H9 (cell line): ENCODE measurements at regions not wholly inside any gene's neighbourhood (a gene's known extent, or its start where the extent isn't known, plus 50 kb on each side); places are given as distances from the start of the nearest gene placed in this dataset.

Experiments used
- DNase-seq: peaks from one replicate; pipeline ENCODE4 v3.0.0-alpha.2; 2017
- H2AFZ ChIP-seq: one replicate; pipeline ENCODE4 v1.6.1; 2013; ENCODE audit warnings: mild to moderate bottlenecking, low read length, control low read depth, moderate library complexity
- H2AK5ac ChIP-seq: 2 replicates; pipeline ENCODE4 v1.6.1; 2013; ENCODE audit warnings: low read length, control low read depth, mixed read lengths; ENCODE audit not compliant: insufficient read length
- H2BK120ac ChIP-seq: one replicate; pipeline ENCODE4 v1.6.1; 2013; ENCODE audit warnings: low read depth, mild to moderate bottlenecking, low read length, control low read depth, inconsistent platforms; ENCODE audit not compliant: poor library complexity, severe bottlenecking
- H2BK12ac ChIP-seq: 2 replicates; pipeline ENCODE4 v1.6.1; 2013; ENCODE audit warnings: low read length, control low read depth, mixed read lengths, low read depth; ENCODE audit not compliant: insufficient read length
- H2BK15ac ChIP-seq: 2 replicates; pipeline ENCODE4 v1.6.1; 2013; ENCODE audit warnings: low read depth, low read length, control low read depth
- H2BK20ac ChIP-seq: one replicate; pipeline ENCODE4 v1.6.1; 2013; ENCODE audit warnings: low read depth, mild to moderate bottlenecking, low read length, control low read depth, inconsistent platforms; ENCODE audit not compliant: poor library complexity, severe bottlenecking
- H2BK5ac ChIP-seq: 2 replicates; pipeline ENCODE4 v1.6.1; 2013; ENCODE audit warnings: low read length, control low read depth, mixed read lengths; ENCODE audit not compliant: insufficient read length
- H3K14ac ChIP-seq: 2 replicates; pipeline ENCODE4 v1.6.1; 2013; ENCODE audit warnings: low read length, control low read depth; ENCODE audit not compliant: insufficient read depth
- H3K18ac ChIP-seq: 2 replicates; pipeline ENCODE4 v1.6.1; 2013; ENCODE audit warnings: low read depth, mild to moderate bottlenecking, mixed read lengths, low read length, control low read depth; ENCODE audit not compliant: insufficient read length
- H3K23ac ChIP-seq: 2 replicates; pipeline ENCODE4 v1.6.1; 2013; ENCODE audit warnings: low read length, control low read depth, mixed read lengths, low read depth; ENCODE audit not compliant: insufficient read length
- H3K23me2 ChIP-seq: 2 replicates; pipeline ENCODE4 v1.6.1; 2013; ENCODE audit warnings: low read depth, mild to moderate bottlenecking, mixed read lengths, low read length, control low read depth; ENCODE audit not compliant: insufficient read length, poor library complexity, severe bottlenecking
- H3K27ac ChIP-seq: 2 replicates; pipeline ENCODE4 v1.5.1; 2013; ENCODE audit warnings: low read length, control low read depth, mixed read lengths, low read depth; ENCODE audit not compliant: insufficient read length
- H3K27me3 ChIP-seq: 2 replicates; pipeline ENCODE4 v1.6.1; 2013; ENCODE audit warnings: low read length, control low read depth, inconsistent platforms; ENCODE audit not compliant: insufficient read depth
- H3K4ac ChIP-seq: 2 replicates; pipeline ENCODE4 v1.6.1; 2013; ENCODE audit warnings: low read depth, mild to moderate bottlenecking, control low read depth, inconsistent platforms, low read length, moderate library complexity
- H3K4me1 ChIP-seq: 2 replicates; pipeline ENCODE4 v1.6.1; 2013; ENCODE audit warnings: low read length, control low read depth, inconsistent platforms; ENCODE audit not compliant: insufficient read depth
- H3K4me2 ChIP-seq: 2 replicates; pipeline ENCODE4 v1.6.1; 2013; ENCODE audit warnings: low read length, control low read depth, mixed read lengths; ENCODE audit not compliant: insufficient read length, insufficient read depth
- H3K56ac ChIP-seq: 2 replicates; pipeline ENCODE4 v1.6.1; 2013; ENCODE audit warnings: low read depth, mild to moderate bottlenecking, mixed read lengths, low read length, control low read depth; ENCODE audit not compliant: insufficient read length
- H3K79me1 ChIP-seq: 2 replicates; pipeline ENCODE4 v1.6.1; 2013; ENCODE audit warnings: low read depth, mild to moderate bottlenecking, moderate library complexity, low read length, control low read depth, inconsistent platforms; ENCODE audit not compliant: insufficient read depth, poor library complexity, severe bottlenecking
- H3K79me2 ChIP-seq: 2 replicates; pipeline ENCODE4 v1.6.1; 2013; ENCODE audit warnings: low read length, control low read depth, inconsistent platforms; ENCODE audit not compliant: insufficient read depth
- H3K9ac ChIP-seq: 2 replicates; pipeline ENCODE4 v1.6.1; 2013; ENCODE audit warnings: low read length, control low read depth, mixed read lengths; ENCODE audit not compliant: insufficient read length; ENCODE audit errors: extremely low read depth
- H3K9me3 ChIP-seq: one replicate; pipeline ENCODE4 v1.6.1; 2013; ENCODE audit warnings: low read depth, low read length, inconsistent platforms; ENCODE audit not compliant: control insufficient read depth
- H3T11ph ChIP-seq: one replicate; pipeline ENCODE4 v1.6.1; 2013; ENCODE audit warnings: mild to moderate bottlenecking, low read length, control low read depth, inconsistent platforms
- H4K20me1 ChIP-seq: one replicate; pipeline ENCODE4 v1.6.1; 2013; ENCODE audit not compliant: control insufficient read depth, insufficient read length, insufficient read depth
- H4K5ac ChIP-seq: 2 replicates; pipeline ENCODE4 v1.6.1; 2013; ENCODE audit warnings: low read depth, mild to moderate bottlenecking, mixed read lengths, low read length, control low read depth; ENCODE audit not compliant: insufficient read length
- H4K8ac ChIP-seq: replicated peaks from 2 replicates; pipeline ENCODE4 v1.6.1; 2013; ENCODE audit warnings: low read length, control low read depth, mixed read lengths, low read depth; ENCODE audit not compliant: insufficient read length
- H4K91ac ChIP-seq: 2 replicates; pipeline ENCODE4 v1.6.1; 2013; ENCODE audit warnings: low read depth, mild to moderate bottlenecking, moderate library complexity, mixed read lengths, low read length, control low read depth; ENCODE audit not compliant: insufficient read length
- H3K27ac Mint-ChIP-seq, 3 experiments: 2 replicates in 2 of 3; 3 replicates in 1 of 3; pipeline ENCODE4 v1.8.0; 2020 to 2021; ENCODE audit warnings: mixed read lengths in 3 of 3, mild to moderate bottlenecking in 1 of 3, moderate library complexity in 1 of 3
- H3K27me3 Mint-ChIP-seq: 2 replicates; pipeline ENCODE4 v1.8.0; 2021; ENCODE audit warnings: low read depth, mild to moderate bottlenecking, moderate library complexity, mixed read lengths
- H3K36me3 Mint-ChIP-seq, 3 experiments: 2 replicates in 2 of 3; 3 replicates in 1 of 3; pipeline ENCODE4 v1.8.0; 2020 to 2021; ENCODE audit warnings: low read depth in 3 of 3, mixed read lengths in 3 of 3; ENCODE audit not compliant: insufficient read depth in 1 of 3
- H3K4me1 Mint-ChIP-seq, 2 experiments: 2 replicates each; pipeline ENCODE4 v1.8.0; 2020; ENCODE audit warnings: mixed read lengths in 2 of 2
- H3K4me3 Mint-ChIP-seq, 2 experiments: 2 replicates in 1 of 2; 3 replicates in 1 of 2; pipeline ENCODE4 v1.8.0; 2020 to 2021; ENCODE audit warnings: mild to moderate bottlenecking in 2 of 2, mixed read lengths in 2 of 2, moderate library complexity in 1 of 2
- H3K9me3 Mint-ChIP-seq, 2 experiments: 2 replicates in 1 of 2; 3 replicates in 1 of 2; pipeline ENCODE4 v1.8.0; 2020; ENCODE audit warnings: mild to moderate bottlenecking in 2 of 2, mixed read lengths in 2 of 2, moderate library complexity in 1 of 2
- CTCF ChIP-seq: fragments of 200-600 bp; sonication (generic); conservative IDR thresholded peaks from 3 replicates; pipeline ENCODE4 v1.8.0; 2021; ENCODE audit warnings: antibody characterized with exemption, mild to moderate bottlenecking
- WGBS: extraction: QIAGEN DNeasy Blood & Tissue Kit; methylation state at CpG from one replicate; pipeline ENCODE4 v1.1.7; 2013; ENCODE audit warnings: missing lambda C conversion rate, low lambda C conversion rate, mixed read lengths; ENCODE audit not compliant: insufficient read length; ENCODE audit errors: extremely low coverage; 5-methylcytosine and 5-hydroxymethylcytosine counted together

- no peaks in the 10 kb centered on the region for H3K79me2 ChIP-seq
- H2AK5ac ChIP-seq: no peak overlapping the region
- no peaks in the 10 kb centered on the region for H3K79me1 ChIP-seq
- H4K91ac ChIP-seq: no peak overlapping the region
- H3K9ac ChIP-seq: no peak overlapping the region
- no peak overlapping the region for H3K14ac ChIP-seq
- H3K23ac ChIP-seq: no peak overlapping the region
- TF ChIP-seq CTCF: no peak
- Mint-ChIP-seq H3K4me3 (no peak overlapping the region), H3K9me3 (no peaks in the 10 kb centered on the region; a peak in 1 of 5 replicates), H3K27me3 (no peaks in the 10 kb centered on the region), H3K36me3 (no peaks in the 10 kb centered on the region; a peak in 1 of 7 replicates), H3K4me1 (peaks cover 0 to 3% of the 10 kb centered on the region in 2 experiments; a peak in 1 of 4 replicates), H3K27ac (no peak overlapping the region)
- no peaks in the 10 kb centered on the region for H4K20me1 ChIP-seq
- H2BK120ac ChIP-seq: no peak overlapping the region
- H3K4me1 ChIP-seq: no peaks in the 10 kb centered on the region
- H3K18ac ChIP-seq: no peak overlapping the region
- H2AFZ ChIP-seq: no peak overlapping the region
- H3K27me3 ChIP-seq: no peaks in the 10 kb centered on the region
- no peak overlapping the region for H3K27ac ChIP-seq
- no peak overlapping the region for H4K5ac ChIP-seq
- no peak for DNase-seq
- no peak overlapping the region for H2BK12ac ChIP-seq
- no peak overlapping the region for H3K4ac ChIP-seq
- H3K4me2 ChIP-seq: no peak overlapping the region
- no peak overlapping the region for H2BK15ac ChIP-seq
- no peak overlapping the region for H4K8ac ChIP-seq
- no CpG with 5 or more reads among the region's 14 CpGs for WGBS
- no peak overlapping the region for H3K56ac ChIP-seq
- H3K9me3 ChIP-seq: no peaks in the 10 kb centered on the region
- no peak overlapping the region for H2BK20ac ChIP-seq
- H2BK5ac ChIP-seq: no peak overlapping the region
- no peak overlapping the region for H3T11ph ChIP-seq
- H3K23me2 ChIP-seq: no peaks in the 10 kb centered on the region
Measured at GRCh38 chr12:115474539-115475353, 790.8 kb upstream of the TBX3 start.
